ENCODE measurements at regions not wholly inside any gene's neighbourhood (a gene's known extent, or its start where the extent isn't known, plus 50 kb on each side); places are given as distances from the start of the nearest gene placed in this dataset.

- no peak overlapping the region for H3K4me3 ChIP-seq
- no peaks in the 10 kb centered on the region for H3K27me3 ChIP-seq
- intact Hi-C loops (cut with DNase I): loop anchor here (2.0 to 10.0 kb wide), 4 partner anchors 618 to 1340 kb away; partner anchors contain the start of genes NUDT6 and SPRY1
- TF ChIP-seq, protein P1, sequence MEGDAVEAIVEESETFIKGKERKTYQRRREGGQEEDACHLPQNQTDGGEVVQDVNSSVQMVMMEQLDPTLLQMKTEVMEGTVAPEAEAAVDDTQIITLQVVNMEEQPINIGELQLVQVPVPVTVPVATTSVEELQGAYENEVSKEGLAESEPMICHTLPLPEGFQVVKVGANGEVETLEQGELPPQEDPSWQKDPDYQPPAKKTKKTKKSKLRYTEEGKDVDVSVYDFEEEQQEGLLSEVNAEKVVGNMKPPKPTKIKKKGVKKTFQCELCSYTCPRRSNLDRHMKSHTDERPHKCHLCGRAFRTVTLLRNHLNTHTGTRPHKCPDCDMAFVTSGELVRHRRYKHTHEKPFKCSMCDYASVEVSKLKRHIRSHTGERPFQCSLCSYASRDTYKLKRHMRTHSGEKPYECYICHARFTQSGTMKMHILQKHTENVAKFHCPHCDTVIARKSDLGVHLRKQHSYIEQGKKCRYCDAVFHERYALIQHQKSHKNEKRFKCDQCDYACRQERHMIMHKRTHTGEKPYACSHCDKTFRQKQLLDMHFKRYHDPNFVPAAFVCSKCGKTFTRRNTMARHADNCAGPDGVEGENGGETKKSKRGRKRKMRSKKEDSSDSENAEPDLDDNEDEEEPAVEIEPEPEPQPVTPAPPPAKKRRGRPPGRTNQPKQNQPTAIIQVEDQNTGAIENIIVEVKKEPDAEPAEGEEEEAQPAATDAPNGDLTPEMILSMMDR (IDR thresholded peaks at IDR 0.05): peak; percentile 60 to 83 (median 62)
- TF ChIP-seq EP300 (IDR thresholded peaks at IDR 0.05): no peak
- H3K27ac ChIP-seq: no peak overlapping the region
- no peaks in the 10 kb centered on the region for H3K36me3 ChIP-seq
- DNase-seq: peak; percentile 79
- H3K4me1 ChIP-seq: peaks cover 0 to 10% (median 7%) of the 10 kb centered on the region in 4 donors
- no peaks in the 10 kb centered on the region for H3K9me3 ChIP-seq
- 7 to 22% methylated on average over 7 of the region's 7 CpGs for WGBS, 2 donors
These were observed 450.0 kb downstream of the ANKRD50 start for GRCh38 chr4:124262211-124263179.

DNA sequence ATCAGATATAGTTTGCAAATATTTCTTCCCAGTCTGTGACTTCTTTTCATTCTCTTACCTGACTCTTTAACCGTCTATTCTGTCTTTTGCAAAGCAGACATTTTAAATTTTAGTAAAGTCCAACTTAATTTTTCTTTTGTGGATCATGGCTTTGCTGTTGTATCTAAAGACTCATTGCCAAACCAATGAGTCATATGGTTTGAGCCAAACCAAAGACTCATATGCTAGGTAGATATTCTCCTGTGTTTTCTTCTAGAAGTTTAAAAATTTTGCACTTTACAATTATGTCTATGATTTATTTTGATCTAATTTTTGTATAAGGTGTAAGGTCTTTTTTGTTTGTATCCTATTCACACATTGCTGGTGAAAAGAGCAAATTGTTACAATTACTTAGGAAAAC is 446.8 kb downstream of the ANKRD50 start:
- Histone ChIP-seq H3K4me1 (peaks cover 0 to 10% (median 7%) of the 10 kb centered on the region in 4 donors), H3K4me3 (no peak overlapping the region), H3K27ac (no peak overlapping the region), H3K9me3 (peaks cover 0 to under 1% (median 0%) of the 10 kb centered on the region in 4 donors), H3K27me3 (no peaks in the 10 kb centered on the region), H3K36me3 (no peaks in the 10 kb centered on the region)
- WGBS, 2 donors: 91% methylated on average over 1 of the region's 1 CpG
- DNase-seq: no peak
- intact Hi-C loops (cut with DNase I): loop anchor here (5.0 to 10.0 kb wide), 2 partner anchors 493 to 621 kb away; no protein-coding TSS in a partner anchor
- no peak for TF ChIP-seq POLR2A (IDR thresholded peaks at IDR 0.05)
- TF ChIP-seq, protein P1 (IDR thresholded peaks at IDR 0.05): no peak

- 64 to 78% methylated on average over 3 of the region's 3 CpGs for WGBS, 2 donors
- no peaks in the 10 kb centered on the region for H3K27me3 ChIP-seq
- peaks cover 0 to 4% (median 0%) of the 10 kb centered on the region in 4 donors for H3K9me3 ChIP-seq
- DNase-seq: no peak
- no peak overlapping the region for H3K4me3 ChIP-seq
- H3K27ac ChIP-seq: no peak overlapping the region
- H3K36me3 ChIP-seq: no peaks in the 10 kb centered on the region
- TF ChIP-seq POLR2A (IDR thresholded peaks at IDR 0.05): no peak
- peak in 2 of 4 donors; percentile 23 to 43 for TF ChIP-seq POLR2AphosphoS5 (IDR thresholded peaks at IDR 0.05)
- TF ChIP-seq EP300 (IDR thresholded peaks at IDR 0.05): no peak
- TF ChIP-seq, protein P1 (IDR thresholded peaks at IDR 0.05): no peak
- intact Hi-C loops (cut with DNase I): loop anchor here (5.0 to 10.0 kb wide), 2 partner anchors 494 to 622 kb away; no protein-coding TSS in a partner anchor
- H3K4me1 ChIP-seq: peaks cover 0 to 10% (median 7%) of the 10 kb centered on the region in 4 donors
These were observed 445.8 kb downstream of the ANKRD50 start for GRCh38 chr4:124266721-124267120.

GRCh38 chr4:124276461-124276860 is 436.1 kb downstream of the ANKRD50 start:
- TF ChIP-seq, protein P1 (IDR thresholded peaks at IDR 0.05): no peak
- TF ChIP-seq EP300 (IDR thresholded peaks at IDR 0.05) (no peak), POLR2AphosphoS5 (IDR thresholded peaks at IDR 0.05) (no peak), POLR2A (IDR thresholded peaks at IDR 0.05) (no peak)
- H3K9me3 ChIP-seq: no peaks in the 10 kb centered on the region
- no peak overlapping the region for H3K4me3 ChIP-seq
- DNase-seq: no peak
- no peak overlapping the region for H3K27ac ChIP-seq
- no peaks in the 10 kb centered on the region for H3K4me1 ChIP-seq
- intact Hi-C loops (cut with DNase I): no loop called here
- no peaks in the 10 kb centered on the region for H3K36me3 ChIP-seq
- H3K27me3 ChIP-seq: no peaks in the 10 kb centered on the region

Data from sigmoid colon (tissue), 6 donors.